Progenitor cell of endocrine pancreas (in vitro differentiated cells): ENCODE measurements at regions not wholly inside any gene's neighbourhood (a gene's known extent, or its start where the extent isn't known, plus 50 kb on each side); places are given as distances from the start of the nearest gene placed in this dataset.

Experiments
- DNase-seq: peaks from one replicate; pipeline ENCODE4 v3.0.0; 2021; ENCODE audit warnings: low spot score; ENCODE audit not compliant: unreplicated experiment
- H3K27ac Mint-ChIP-seq: 2 replicates; pipeline ENCODE4 v1.8.0; 2021; ENCODE audit warnings: mild to moderate bottlenecking, moderate library complexity, mixed read lengths
- H3K27me3 Mint-ChIP-seq: 2 replicates; pipeline ENCODE4 v1.8.0; 2021; ENCODE audit warnings: mixed read lengths
- H3K36me3 Mint-ChIP-seq: 2 replicates; pipeline ENCODE4 v1.8.0; 2022; ENCODE audit warnings: mixed read lengths; ENCODE audit not compliant: insufficient read depth
- H3K4me1 Mint-ChIP-seq: 2 replicates; pipeline ENCODE4 v1.8.0; 2021; ENCODE audit warnings: low read depth, mixed read lengths
- H3K4me3 Mint-ChIP-seq: 2 replicates; pipeline ENCODE4 v1.8.0; 2021; ENCODE audit warnings: low read depth, mild to moderate bottlenecking, moderate library complexity, mixed read lengths
- H3K9me3 Mint-ChIP-seq: 2 replicates; pipeline ENCODE4 v1.8.0; 2021; ENCODE audit warnings: low read depth, mixed read lengths
- CTCF ChIP-seq: fragments of 200-600 bp; sonication (generic); IDR thresholded peaks from one replicate; pipeline ENCODE4 v1.5.0; 2021; ENCODE audit warnings: antibody characterized with exemption, mild to moderate bottlenecking; ENCODE audit not compliant: unreplicated experiment

- Mint-ChIP-seq H3K4me3 (no peak overlapping the region), H3K9me3 (no peaks in the 10 kb centered on the region), H3K4me1 (peaks cover 7% of the 10 kb centered on the region), H3K27ac (no peak overlapping the region), H3K36me3 (no peaks in the 10 kb centered on the region), H3K27me3 (no peaks in the 10 kb centered on the region)
- TF ChIP-seq CTCF: no peak
- no peak for DNase-seq
Measured at GRCh38 chr18:28863396-28863795, 686.5 kb upstream of the CDH2 start.

GRCh38 chr18:28858248-28858647 is 681.3 kb upstream of the CDH2 start:
- Mint-ChIP-seq H3K4me1 (peaks cover 1% of the 10 kb centered on the region), H3K9me3 (no peaks in the 10 kb centered on the region), H3K36me3 (no peaks in the 10 kb centered on the region), H3K27ac (no peak overlapping the region), H3K27me3 (no peaks in the 10 kb centered on the region), H3K4me3 (no peak overlapping the region)
- no peak for TF ChIP-seq CTCF
- no peak for DNase-seq

GRCh38 chr18:28855989-28856388 is 679.1 kb upstream of the CDH2 start:
- Mint-ChIP-seq H3K36me3 (no peaks in the 10 kb centered on the region), H3K4me3 (no peak overlapping the region), H3K27ac (no peak overlapping the region), H3K9me3 (no peaks in the 10 kb centered on the region), H3K27me3 (no peaks in the 10 kb centered on the region), H3K4me1 (no peaks in the 10 kb centered on the region)
- no peak for TF ChIP-seq CTCF
- DNase-seq: no peak

GRCh38 chr18:28855524-28855923 is 678.6 kb upstream of the CDH2 start:
- H3K4me3 Mint-ChIP-seq: no peak overlapping the region
- TF ChIP-seq CTCF: no peak
- H3K27ac Mint-ChIP-seq: no peak overlapping the region
- H3K27me3 Mint-ChIP-seq: no peaks in the 10 kb centered on the region
- H3K4me1 Mint-ChIP-seq: no peaks in the 10 kb centered on the region
- H3K36me3 Mint-ChIP-seq: no peaks in the 10 kb centered on the region
- no peaks in the 10 kb centered on the region for H3K9me3 Mint-ChIP-seq
- DNase-seq: no peak

DNA sequence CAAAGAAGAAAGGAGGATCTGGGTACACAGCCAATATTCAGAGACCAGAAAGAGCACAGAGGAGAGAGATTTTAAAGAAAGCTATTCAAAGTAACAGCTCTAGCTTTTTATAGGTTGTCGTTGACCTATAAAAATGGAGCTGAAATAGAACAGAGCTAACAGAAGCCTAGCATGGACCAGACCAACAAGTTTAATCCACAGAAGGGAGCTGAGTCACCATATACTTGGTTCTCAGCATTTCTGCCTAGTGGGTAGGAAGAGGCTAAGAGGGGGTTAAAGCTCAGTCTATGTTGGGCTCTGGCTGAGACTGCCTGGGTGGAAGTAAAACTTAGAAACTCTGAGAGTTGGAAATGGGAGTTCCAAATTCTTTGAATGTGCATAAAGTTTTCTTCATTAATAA is 678.0 kb upstream of the CDH2 start:
- H3K27me3 Mint-ChIP-seq: no peaks in the 10 kb centered on the region
- no peak overlapping the region for H3K4me3 Mint-ChIP-seq
- H3K4me1 Mint-ChIP-seq: no peaks in the 10 kb centered on the region
- DNase-seq: no peak
- TF ChIP-seq CTCF: no peak
- H3K36me3 Mint-ChIP-seq: no peaks in the 10 kb centered on the region
- no peaks in the 10 kb centered on the region for H3K9me3 Mint-ChIP-seq
- no peak overlapping the region for H3K27ac Mint-ChIP-seq
